C4-2B (cell line): ENCODE measurements at regions not wholly inside any gene's neighbourhood (a gene's known extent, or its start where the extent isn't known, plus 50 kb on each side); places are given as distances from the start of the nearest gene placed in this dataset.

Experiments
- H3K27ac ChIP-seq: fragments of 450-650 bp; 2 replicates; pipeline ENCODE4 v1.5.1; 2017
- ZFX ChIP-seq: fragments of 450-650 bp; IDR thresholded peaks from 2 replicates; pipeline ENCODE4 v1.6.1; 2017
- TF ChIP-seq, protein P1 (sequence below): fragments of 450-650 bp; conservative IDR thresholded peaks from 2 replicates; pipeline ENCODE4 v1.5.1; 2017; ENCODE audit warnings: mild to moderate bottlenecking

DNA sequence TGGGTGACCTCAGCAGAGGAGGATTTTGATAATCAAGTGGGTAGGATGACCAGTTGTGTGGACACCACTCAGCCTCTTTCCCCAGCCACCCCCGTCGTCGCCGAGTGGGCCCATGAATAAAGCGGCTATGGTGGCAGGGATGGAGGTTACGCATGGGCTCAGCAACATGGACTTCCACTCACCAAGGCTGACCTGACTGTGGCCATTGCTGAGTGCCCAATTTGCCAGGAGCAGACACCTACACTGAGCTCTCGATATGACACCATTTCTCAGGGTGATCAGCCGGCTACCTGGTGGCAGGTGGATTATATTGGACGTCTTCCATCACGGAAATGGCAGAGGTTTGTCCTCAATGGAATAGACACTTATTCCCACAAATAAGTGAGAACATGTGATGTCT is 361.3 kb downstream of the KLHL4 start:
- TF ChIP-seq ZFX, result no peak
- TF ChIP-seq, protein P1, sequence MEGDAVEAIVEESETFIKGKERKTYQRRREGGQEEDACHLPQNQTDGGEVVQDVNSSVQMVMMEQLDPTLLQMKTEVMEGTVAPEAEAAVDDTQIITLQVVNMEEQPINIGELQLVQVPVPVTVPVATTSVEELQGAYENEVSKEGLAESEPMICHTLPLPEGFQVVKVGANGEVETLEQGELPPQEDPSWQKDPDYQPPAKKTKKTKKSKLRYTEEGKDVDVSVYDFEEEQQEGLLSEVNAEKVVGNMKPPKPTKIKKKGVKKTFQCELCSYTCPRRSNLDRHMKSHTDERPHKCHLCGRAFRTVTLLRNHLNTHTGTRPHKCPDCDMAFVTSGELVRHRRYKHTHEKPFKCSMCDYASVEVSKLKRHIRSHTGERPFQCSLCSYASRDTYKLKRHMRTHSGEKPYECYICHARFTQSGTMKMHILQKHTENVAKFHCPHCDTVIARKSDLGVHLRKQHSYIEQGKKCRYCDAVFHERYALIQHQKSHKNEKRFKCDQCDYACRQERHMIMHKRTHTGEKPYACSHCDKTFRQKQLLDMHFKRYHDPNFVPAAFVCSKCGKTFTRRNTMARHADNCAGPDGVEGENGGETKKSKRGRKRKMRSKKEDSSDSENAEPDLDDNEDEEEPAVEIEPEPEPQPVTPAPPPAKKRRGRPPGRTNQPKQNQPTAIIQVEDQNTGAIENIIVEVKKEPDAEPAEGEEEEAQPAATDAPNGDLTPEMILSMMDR, result no peak
- H3K27ac ChIP-seq, result no peak overlapping the region

DNA sequence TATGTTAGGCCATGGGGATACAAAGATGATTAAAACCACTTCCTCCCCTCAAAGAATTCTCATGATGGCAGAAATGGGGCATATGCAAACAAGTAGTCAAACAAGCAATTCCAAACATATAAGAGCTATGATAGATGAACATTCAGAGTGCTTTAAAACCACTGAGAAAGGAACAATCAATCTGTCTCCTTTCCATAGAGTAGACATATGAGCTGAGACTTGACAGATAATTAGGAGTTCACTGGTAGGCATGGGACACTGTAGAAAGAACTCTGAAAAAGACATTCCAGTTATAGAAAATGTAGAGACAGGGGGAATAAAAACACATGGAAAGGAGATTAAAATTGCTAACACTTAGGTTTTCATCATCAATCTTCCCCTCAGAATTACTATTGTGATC is 372.8 kb downstream of the KLHL4 start:
- H3K27ac ChIP-seq, result no peak overlapping the region
- TF ChIP-seq, protein P1, result no peak
- no peak for TF ChIP-seq ZFX

DNA sequence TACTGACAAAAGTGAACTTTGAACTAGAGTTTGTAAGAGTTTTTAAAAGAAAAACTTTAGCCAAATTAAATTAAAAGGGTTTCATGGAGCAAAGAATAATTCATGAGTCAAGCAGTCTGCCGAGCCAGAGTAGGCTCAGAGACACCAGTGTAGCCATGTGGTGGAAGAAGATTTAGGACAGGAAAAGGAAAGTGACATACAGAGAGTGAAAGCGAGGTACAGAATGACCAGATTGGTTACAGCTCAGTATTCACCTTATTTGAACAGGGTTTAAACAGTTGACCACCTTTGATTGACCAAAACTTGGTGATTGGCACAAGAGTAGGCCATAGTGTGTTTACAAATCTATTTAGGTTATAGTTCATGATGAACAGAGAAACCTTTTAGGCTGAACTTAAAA is 377.8 kb downstream of the KLHL4 start:
- H3K27ac ChIP-seq, result no peak overlapping the region
- TF ChIP-seq, protein P1, result no peak
- TF ChIP-seq ZFX, result no peak

DNA sequence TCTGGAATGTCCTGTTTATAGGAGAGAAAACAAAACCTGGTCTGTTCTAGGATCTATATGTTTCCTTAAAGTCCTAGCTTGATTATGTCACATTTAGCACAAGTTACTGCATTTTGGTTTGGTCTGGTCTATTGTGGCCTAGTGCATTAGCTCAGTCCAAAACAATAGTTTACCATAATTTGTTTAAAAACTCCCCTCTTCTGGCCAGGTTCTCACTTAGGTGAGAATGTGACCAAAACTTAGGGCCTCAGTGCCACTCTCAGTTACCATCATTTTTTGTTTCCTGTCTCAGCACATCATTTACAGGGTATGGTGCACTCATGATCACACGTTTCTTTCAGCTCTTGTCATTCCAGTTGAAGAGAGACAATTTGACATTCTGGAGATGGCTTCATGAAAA is 378.5 kb downstream of the KLHL4 start:
- no peak for TF ChIP-seq ZFX
- TF ChIP-seq, protein P1, result no peak
- H3K27ac ChIP-seq, result no peak overlapping the region

DNA sequence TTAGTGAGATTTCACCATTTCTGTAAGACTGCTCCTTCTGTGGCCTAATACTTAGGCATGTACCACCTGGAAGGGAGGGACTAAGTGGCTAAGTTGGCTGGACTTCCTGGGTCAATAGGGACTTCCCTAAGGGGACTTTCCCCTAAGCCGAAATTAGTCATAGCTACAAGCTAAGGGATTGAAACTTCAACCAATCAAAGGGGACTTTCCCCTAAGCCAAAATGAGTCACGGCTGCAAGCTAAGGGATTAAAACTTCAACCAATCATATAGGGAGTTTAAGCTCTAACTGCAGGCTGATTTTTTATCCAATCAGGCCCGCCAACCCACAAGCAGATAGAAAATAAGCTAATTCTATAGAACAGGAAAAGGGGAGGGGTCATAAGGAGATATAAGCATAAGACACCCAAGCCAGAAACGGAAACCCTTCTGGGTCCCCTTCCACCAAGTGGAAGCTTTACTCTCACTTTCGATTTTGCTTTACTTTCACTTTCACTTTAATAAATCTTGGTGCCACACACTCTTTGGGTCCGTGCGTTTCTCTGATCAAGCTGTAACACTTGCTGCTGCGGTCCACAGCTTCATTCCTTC is 382.8 kb downstream of the KLHL4 start:
- TF ChIP-seq, protein P1, result no peak
- no peak for TF ChIP-seq ZFX
- no peak overlapping the region for H3K27ac ChIP-seq

DNA sequence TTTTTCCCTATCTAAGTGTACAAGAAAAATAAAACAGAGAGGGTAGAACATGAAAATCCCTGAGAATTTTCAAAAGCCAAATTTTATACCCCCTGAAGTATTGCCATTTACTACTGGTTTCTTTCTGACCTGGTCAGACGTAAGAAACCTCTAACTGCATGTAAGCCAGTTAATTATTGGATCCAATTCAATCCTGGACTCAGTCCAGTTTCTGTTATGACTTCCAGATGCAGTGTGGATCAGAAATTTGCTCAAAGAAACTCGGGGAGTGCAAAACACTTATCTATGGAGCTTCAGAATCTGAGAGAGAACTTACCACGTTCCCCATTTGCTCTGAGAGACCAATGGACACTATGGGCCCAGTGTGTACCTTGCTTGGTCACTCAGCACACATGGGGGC is 383.5 kb downstream of the KLHL4 start:
- H3K27ac ChIP-seq, result no peak overlapping the region
- TF ChIP-seq, protein P1, result no peak
- no peak for TF ChIP-seq ZFX

DNA sequence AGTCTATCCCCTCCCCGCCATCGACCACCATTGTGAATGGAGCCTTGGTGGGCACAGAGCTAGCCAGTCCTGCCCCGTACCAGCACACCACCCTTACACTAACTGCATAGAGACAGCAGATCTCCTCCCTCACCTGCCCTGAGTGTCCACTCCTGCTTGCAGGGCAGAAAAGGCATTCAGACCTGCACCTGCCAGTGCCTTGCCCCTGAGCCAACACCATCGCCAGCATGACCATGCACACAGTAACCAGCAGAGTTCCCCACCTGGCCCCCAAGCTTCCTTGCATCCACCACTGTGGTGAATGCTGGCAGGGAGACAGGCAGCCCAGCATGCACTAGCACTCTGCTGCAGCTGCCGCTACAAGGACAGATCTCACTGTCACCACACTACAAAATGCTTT is 397.1 kb downstream of the KLHL4 start:
- TF ChIP-seq ZFX, result no peak
- TF ChIP-seq, protein P1, result no peak
- no peak overlapping the region for H3K27ac ChIP-seq
